ENCODE measurements at regions not wholly inside any gene's neighbourhood (a gene's known extent, or its start where the extent isn't known, plus 50 kb on each side); places are given as distances from the start of the nearest gene placed in this dataset.
"Not testable (repeated sequence)": the region's sequence is repeated elsewhere in the genome, so short reads cannot be mapped to it uniquely, and the experiment has no call there.

GRCh38 chr6:112886415-112886814 lies 539.3 kb downstream of the RFPL4B start:
- DNase-seq (ENCODE audit: low read depth, low spot score) (no peak), FAIRE-seq (no peak)
- CTCF ChIA-PET, result no interaction called here
- no peak for TF ChIP-seq FOS (IDR thresholded peaks at IDR 0.05; ENCODE audit: borderline replicate concordance, insufficient read depth, low read length)
- no peak for TF ChIP-seq MYC (IDR thresholded peaks at IDR 0.05; ENCODE audit: low read depth, low read length)
- no peak for TF ChIP-seq GATA2 (IDR thresholded peaks at IDR 0.05; ENCODE audit: insufficient read depth, insufficient read length, low read depth, low read length)
- TF ChIP-seq JUN (IDR thresholded peaks at IDR 0.05; ENCODE audit: borderline replicate concordance, insufficient read depth, insufficient read length, low read depth), result no peak
- no peak for TF ChIP-seq EZH2 (IDR thresholded peaks at IDR 0.05; ENCODE audit: borderline replicate concordance, low read depth, low read length, severe bottlenecking)
- no peak for TF ChIP-seq CTCF (IDR thresholded peaks at IDR 0.05; ENCODE audit: extremely low read depth in 1 of 2, insufficient read depth in 1 of 2, low read depth in 1 of 2, low read length in 2 of 2)
- TF ChIP-seq POLR2A (IDR thresholded peaks at IDR 0.05; ENCODE audit: low read depth, low read length), result no peak
- TF ChIP-seq POLR2AphosphoS5 (IDR thresholded peaks at IDR 0.05; ENCODE audit: insufficient read depth, low read depth, low read length), result no peak
- TF ChIP-seq MAX (IDR thresholded peaks at IDR 0.05; ENCODE audit: insufficient read depth, insufficient read length), result no peak
- H2AFZ ChIP-seq (ENCODE audit: low read depth, low read length), result no peak overlapping the region
- no peak overlapping the region for H3K27ac ChIP-seq (ENCODE audit: insufficient read depth, low read depth, low read length)
- H3K9ac ChIP-seq (replicated peaks; ENCODE audit: extremely low read depth, insufficient read depth, low read length), result no peak overlapping the region
- H3K9me3 ChIP-seq (replicated peaks; ENCODE audit: control insufficient read depth, insufficient read depth, low read length), result no peaks in the 10 kb centered on the region
- POLR2A ChIA-PET, result no interaction called here
- dilution Hi-C loops (cut with MboI; ENCODE audit: extremely low pct_ligation_motif_present, low sequenced_read_pairs), result no loop called here
- no peaks in the 10 kb centered on the region for H3K9me1 ChIP-seq (replicated peaks; ENCODE audit: control insufficient read depth, extremely low read depth, insufficient read depth, low read length)
- H3K4me1 ChIP-seq (ENCODE audit: control insufficient read depth, extremely low read depth, insufficient read depth, low read length), result peaks cover 9% of the 10 kb centered on the region
- no peaks in the 10 kb centered on the region for H3K79me2 ChIP-seq (ENCODE audit: control insufficient read depth, insufficient read depth, low read length)
- BruUV-seq (replicated peaks), result no TSS peak
- H3K36me3 ChIP-seq (ENCODE audit: control insufficient read depth in 2 of 2, extremely low read depth in 1 of 2, insufficient read depth in 2 of 2, low read length in 2 of 2), result no peaks in the 10 kb centered on the region
- H3K4me2 ChIP-seq (ENCODE audit: insufficient read depth, low read length), result no peak overlapping the region
- intact Hi-C loops (cut with micrococcal nuclease), result no loop called here
- no peaks in the 10 kb centered on the region for H3K27me3 ChIP-seq (ENCODE audit: control insufficient read depth in 2 of 2, insufficient read depth in 2 of 2, low read length in 2 of 2)
- H4K20me1 ChIP-seq (replicated peaks; ENCODE audit: control insufficient read depth, extremely low read depth, insufficient read depth, low read length), result no peaks in the 10 kb centered on the region
- H3K4me3 ChIP-seq (replicated peaks in 1 of 3; ENCODE audit: insufficient read depth in 1 of 3, low read depth in 1 of 3, low read length in 3 of 3), result no peak overlapping the region

GRCh38 chr6:112887424-112887823 lies 540.3 kb downstream of the RFPL4B start:
- H3K27ac ChIP-seq (ENCODE audit: insufficient read depth, low read depth, low read length); POLR2A ChIA-PET; H3K9me3 ChIP-seq (replicated peaks; ENCODE audit: control insufficient read depth, insufficient read depth, low read length); BruUV-seq (replicated peaks); H3K9ac ChIP-seq (replicated peaks; ENCODE audit: extremely low read depth, insufficient read depth, low read length); dilution Hi-C loops (cut with MboI; ENCODE audit: extremely low pct_ligation_motif_present, low sequenced_read_pairs); FAIRE-seq; H3K4me3 ChIP-seq (replicated peaks in 1 of 3; ENCODE audit: insufficient read depth in 1 of 3, low read depth in 1 of 3, low read length in 3 of 3); H3K4me2 ChIP-seq (ENCODE audit: insufficient read depth, low read length); H4K20me1 ChIP-seq (replicated peaks; ENCODE audit: control insufficient read depth, extremely low read depth, insufficient read depth, low read length); H3K36me3 ChIP-seq (ENCODE audit: control insufficient read depth in 2 of 2, extremely low read depth in 1 of 2, insufficient read depth in 2 of 2, low read length in 2 of 2); H3K9me1 ChIP-seq (replicated peaks; ENCODE audit: control insufficient read depth, extremely low read depth, insufficient read depth, low read length); CTCF ChIA-PET; DNase-seq (ENCODE audit: low read depth, low spot score); H2AFZ ChIP-seq (ENCODE audit: low read depth, low read length); H3K4me1 ChIP-seq (ENCODE audit: control insufficient read depth, extremely low read depth, insufficient read depth, low read length); H3K79me2 ChIP-seq (ENCODE audit: control insufficient read depth, insufficient read depth, low read length); H3K27me3 ChIP-seq (ENCODE audit: control insufficient read depth in 2 of 2, insufficient read depth in 2 of 2, low read length in 2 of 2); intact Hi-C loops (cut with micrococcal nuclease): not testable (repeated sequence)

Measured in endothelial cell of umbilical vein (primary cell).